Hepatocyte (in vitro differentiated cells): ENCODE measurements at regions not wholly inside any gene's neighbourhood (a gene's known extent, or its start where the extent isn't known, plus 50 kb on each side); places are given as distances from the start of the nearest gene placed in this dataset.
A peak's percentile ranks its signal among the peaks of the same experiment; 100 is the strongest.

Source experiments
- DNase-seq: peaks from one replicate; pipeline ENCODE4 v3.0.0-alpha.2; 2016; ENCODE audit warnings: low spot score
- H2AFZ ChIP-seq: fragments of 200-600 bp; sonication (generic); 2 replicates; pipeline ENCODE4 v1.6.0; 2016; ENCODE audit warnings: antibody characterized with exemption, mild to moderate bottlenecking
- H3K27ac ChIP-seq: fragments of 200-600 bp; sonication (generic); 2 replicates; pipeline ENCODE4 v1.5.1; 2016; ENCODE audit warnings: mild to moderate bottlenecking
- H3K27me3 ChIP-seq: fragments of 200-600 bp; sonication (generic); 2 replicates; pipeline ENCODE4 v1.6.1; 2016
- H3K36me3 ChIP-seq: fragments of 200-600 bp; sonication (generic); replicated peaks from 2 replicates; pipeline ENCODE4 v1.5.1; 2016; ENCODE audit warnings: low read depth; ENCODE audit not compliant: insufficient read depth
- H3K4me1 ChIP-seq: fragments of 200-600 bp; sonication (generic); 2 replicates; pipeline ENCODE4 v1.5.1; 2016; ENCODE audit warnings: mild to moderate bottlenecking, moderate library complexity; ENCODE audit not compliant: insufficient read depth
- H3K4me2 ChIP-seq: fragments of 200-600 bp; sonication (generic); 2 replicates; pipeline ENCODE4 v1.6.0; 2016
- H3K4me3 ChIP-seq: fragments of 200-600 bp; sonication (generic); 2 replicates; pipeline ENCODE4 v1.5.1; 2016; ENCODE audit warnings: mild to moderate bottlenecking
- H3K79me2 ChIP-seq: fragments of 200-600 bp; sonication (generic); 2 replicates; pipeline ENCODE4 v1.6.0; 2017; ENCODE audit warnings: mild to moderate bottlenecking
- H3K9me2 ChIP-seq: fragments of 200-600 bp; sonication (generic); replicated peaks from 2 replicates; pipeline ENCODE4 v1.6.0; 2017; ENCODE audit warnings: mild to moderate bottlenecking; ENCODE audit not compliant: insufficient read depth
- H3K9me3 ChIP-seq: fragments of 200-600 bp; sonication (generic); 2 replicates; pipeline ENCODE4 v1.5.1; 2016; ENCODE audit warnings: low read depth, mild to moderate bottlenecking
- H4K20me1 ChIP-seq: fragments of 200-600 bp; sonication (generic); 2 replicates; pipeline ENCODE4 v1.6.0; 2016; ENCODE audit warnings: mild to moderate bottlenecking; ENCODE audit not compliant: insufficient read depth, poor library complexity, severe bottlenecking
- EZH2 ChIP-seq: fragments of 200-600 bp; sonication (generic); IDR thresholded peaks from 2 replicates; pipeline ENCODE4 v1.6.1; 2016; ENCODE audit warnings: antibody characterized with exemption, mild to moderate bottlenecking, borderline replicate concordance
- EZH2phosphoT487 ChIP-seq: fragments of 200-600 bp; sonication (generic); IDR thresholded peaks from one replicate; pipeline ENCODE4 v1.6.1; 2018; ENCODE audit warnings: antibody characterized with exemption, mild to moderate bottlenecking, low read depth, moderate library complexity; ENCODE audit not compliant: unreplicated experiment, severe bottlenecking
- WGBS: methylation state at CpG from one replicate; pipeline ENCODE4 v1.1.6; 2016; ENCODE audit warnings: low lambda C conversion rate; ENCODE audit errors: missing lambda C conversion rate; 5-methylcytosine and 5-hydroxymethylcytosine counted together
- TF ChIP-seq, protein P1 (sequence below): fragments of 200-600 bp; sonication (generic); IDR thresholded peaks from 2 replicates; pipeline ENCODE4 v1.5.1; 2016; ENCODE audit warnings: antibody characterized with exemption, mild to moderate bottlenecking; ENCODE audit not compliant: poor library complexity

DNA sequence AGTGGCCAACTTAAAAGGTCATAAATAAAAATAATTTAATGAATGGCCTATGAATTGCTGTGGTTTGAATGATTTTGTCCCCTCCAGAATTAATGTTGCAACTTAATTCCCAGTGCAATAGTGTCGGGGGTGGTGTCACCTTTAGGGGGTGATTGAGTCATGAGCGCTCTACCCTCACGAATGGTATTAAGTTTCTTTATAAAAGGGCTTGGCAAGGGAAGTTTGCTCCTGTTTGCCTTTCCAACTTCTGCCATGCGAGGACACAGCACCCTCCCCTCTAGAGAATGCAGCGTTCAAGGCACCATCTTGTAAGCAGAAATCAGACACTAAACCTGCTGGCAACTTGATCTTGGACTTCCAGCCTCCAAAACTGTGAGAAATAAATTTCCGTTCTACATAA, 253.3 kb downstream of the ATXN7L3B start:
- H3K4me3 ChIP-seq, result no peak overlapping the region
- no peaks in the 10 kb centered on the region for H3K27me3 ChIP-seq
- no peaks in the 10 kb centered on the region for H3K4me1 ChIP-seq
- no peak overlapping the region for H3K4me2 ChIP-seq
- no peak overlapping the region for H2AFZ ChIP-seq
- TF ChIP-seq EZH2, result no peak
- TF ChIP-seq EZH2phosphoT487, result no peak
- TF ChIP-seq, protein P1, sequence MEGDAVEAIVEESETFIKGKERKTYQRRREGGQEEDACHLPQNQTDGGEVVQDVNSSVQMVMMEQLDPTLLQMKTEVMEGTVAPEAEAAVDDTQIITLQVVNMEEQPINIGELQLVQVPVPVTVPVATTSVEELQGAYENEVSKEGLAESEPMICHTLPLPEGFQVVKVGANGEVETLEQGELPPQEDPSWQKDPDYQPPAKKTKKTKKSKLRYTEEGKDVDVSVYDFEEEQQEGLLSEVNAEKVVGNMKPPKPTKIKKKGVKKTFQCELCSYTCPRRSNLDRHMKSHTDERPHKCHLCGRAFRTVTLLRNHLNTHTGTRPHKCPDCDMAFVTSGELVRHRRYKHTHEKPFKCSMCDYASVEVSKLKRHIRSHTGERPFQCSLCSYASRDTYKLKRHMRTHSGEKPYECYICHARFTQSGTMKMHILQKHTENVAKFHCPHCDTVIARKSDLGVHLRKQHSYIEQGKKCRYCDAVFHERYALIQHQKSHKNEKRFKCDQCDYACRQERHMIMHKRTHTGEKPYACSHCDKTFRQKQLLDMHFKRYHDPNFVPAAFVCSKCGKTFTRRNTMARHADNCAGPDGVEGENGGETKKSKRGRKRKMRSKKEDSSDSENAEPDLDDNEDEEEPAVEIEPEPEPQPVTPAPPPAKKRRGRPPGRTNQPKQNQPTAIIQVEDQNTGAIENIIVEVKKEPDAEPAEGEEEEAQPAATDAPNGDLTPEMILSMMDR, result no peak
- H3K27ac ChIP-seq, result no peak overlapping the region
- DNase-seq, result no peak
- no peaks in the 10 kb centered on the region for H3K9me2 ChIP-seq
- H3K36me3 ChIP-seq, result no peaks in the 10 kb centered on the region
- no peaks in the 10 kb centered on the region for H4K20me1 ChIP-seq
- H3K9me3 ChIP-seq, result no peaks in the 10 kb centered on the region
- H3K79me2 ChIP-seq, result no peaks in the 10 kb centered on the region
- 89% methylated on average over 6 of the region's 6 CpGs for WGBS

DNA sequence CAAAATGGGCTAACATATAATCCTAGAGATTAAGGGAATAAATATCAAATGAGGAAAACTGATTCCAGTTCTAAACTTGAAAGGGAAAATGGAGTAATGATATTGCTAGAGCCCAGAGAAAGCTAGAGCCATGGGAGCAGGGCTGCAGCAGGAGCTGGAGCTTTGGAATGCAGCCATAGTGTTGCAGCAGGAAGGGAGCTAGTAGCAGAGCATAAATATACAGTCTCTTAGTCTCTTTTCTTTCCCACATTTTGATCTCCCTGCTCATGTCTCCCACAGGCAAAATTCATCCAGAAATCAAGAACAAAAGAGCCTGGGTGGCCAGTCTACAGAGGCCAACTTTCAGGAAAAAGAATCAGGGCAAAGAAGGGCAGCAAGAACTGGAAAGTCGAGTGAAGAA, 253.7 kb downstream of the ATXN7L3B start:
- H4K20me1 ChIP-seq, result no peaks in the 10 kb centered on the region
- H3K27ac ChIP-seq, result no peak overlapping the region
- peak; percentile 11 for DNase-seq
- H3K79me2 ChIP-seq, result no peaks in the 10 kb centered on the region
- WGBS, result 79% methylated on average over 1 of the region's 1 CpG
- H3K9me3 ChIP-seq, result no peaks in the 10 kb centered on the region
- H2AFZ ChIP-seq, result peak overlapping the region; percentile 56
- no peaks in the 10 kb centered on the region for H3K4me1 ChIP-seq
- no peaks in the 10 kb centered on the region for H3K27me3 ChIP-seq
- no peaks in the 10 kb centered on the region for H3K9me2 ChIP-seq
- no peak overlapping the region for H3K4me3 ChIP-seq
- no peak overlapping the region for H3K4me2 ChIP-seq
- H3K36me3 ChIP-seq, result no peaks in the 10 kb centered on the region
- TF ChIP-seq EZH2phosphoT487 (no peak), EZH2 (no peak)
- TF ChIP-seq, protein P1, result no peak

DNA sequence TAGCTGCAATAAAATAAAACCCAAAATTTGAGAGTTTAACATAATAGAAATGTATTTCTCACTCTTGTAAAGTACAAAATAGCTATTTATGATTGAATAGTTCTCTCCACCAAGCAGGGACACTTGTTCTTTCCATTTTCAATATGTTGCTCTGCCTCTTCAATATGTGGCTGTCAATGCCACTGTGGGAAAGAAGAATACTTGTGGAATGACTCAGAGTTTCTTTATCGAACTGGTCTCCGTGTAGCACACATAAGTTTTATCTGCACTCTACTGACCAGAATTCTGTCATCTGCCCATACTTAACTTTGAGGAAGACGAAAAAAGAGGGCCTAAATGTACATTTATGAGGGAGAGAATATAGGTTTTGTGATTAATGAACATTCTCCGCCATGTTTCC, 256.9 kb downstream of the ATXN7L3B start:
- WGBS, result 74% methylated on average over 4 of the region's 4 CpGs
- Histone ChIP-seq H2AFZ (no peak overlapping the region), H3K27ac (no peak overlapping the region), H3K4me3 (no peak overlapping the region), H3K4me2 (no peak overlapping the region), H3K27me3 (no peaks in the 10 kb centered on the region), H3K9me3 (no peaks in the 10 kb centered on the region), H4K20me1 (no peaks in the 10 kb centered on the region), H3K79me2 (no peaks in the 10 kb centered on the region), H3K4me1 (no peaks in the 10 kb centered on the region), H3K36me3 (no peaks in the 10 kb centered on the region), H3K9me2 (no peaks in the 10 kb centered on the region)
- no peak for TF ChIP-seq EZH2
- TF ChIP-seq, protein P1, result no peak
- no peak for TF ChIP-seq EZH2phosphoT487
- DNase-seq, result no peak

DNA sequence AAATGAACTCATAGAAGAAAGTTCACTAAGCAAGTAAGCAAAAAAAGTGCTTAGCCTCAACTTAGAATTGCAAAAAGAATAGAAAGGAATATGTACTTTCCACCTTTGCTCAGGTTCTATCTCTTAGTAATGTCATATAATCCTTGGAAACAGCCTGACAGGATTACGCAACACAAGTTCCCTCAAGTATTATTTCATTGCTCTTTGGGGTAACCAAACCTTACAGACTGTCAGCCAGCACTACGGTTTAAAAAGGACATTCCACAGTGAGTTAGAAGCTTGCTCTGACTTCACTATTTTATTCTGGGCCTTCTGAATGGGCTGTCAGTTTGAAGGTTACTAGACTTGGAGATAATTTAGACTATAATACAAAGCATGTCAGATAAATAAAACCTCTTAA, 264.0 kb downstream of the ATXN7L3B start:
- Histone ChIP-seq H3K27me3 (no peaks in the 10 kb centered on the region), H3K4me2 (no peak overlapping the region), H3K9me3 (no peaks in the 10 kb centered on the region), H4K20me1 (no peaks in the 10 kb centered on the region), H3K27ac (no peak overlapping the region), H2AFZ (no peak overlapping the region), H3K4me1 (no peaks in the 10 kb centered on the region), H3K36me3 (no peaks in the 10 kb centered on the region), H3K79me2 (no peaks in the 10 kb centered on the region), H3K9me2 (no peaks in the 10 kb centered on the region), H3K4me3 (no peak overlapping the region)
- DNase-seq, result peak; percentile 41
- whole genome bisulfite sequencing, result 47% methylated on average over 2 of the region's 2 CpGs
- TF ChIP-seq EZH2phosphoT487, result no peak
- no peak for TF ChIP-seq EZH2
- TF ChIP-seq, protein P1, result no peak
